SK-N-SH (cell line): ENCODE measurements at regions not wholly inside any gene's neighbourhood (a gene's known extent, or its start where the extent isn't known, plus 50 kb on each side); places are given as distances from the start of the nearest gene placed in this dataset.
"Not testable (repeated sequence)": the region's sequence is repeated elsewhere in the genome, so short reads cannot be mapped to it uniquely, and the experiment has no call there.

Source experiments
- EP300 ChIP-seq, 2 experiments: IDR thresholded peaks; 2 replicates each; pipeline versions ENCODE4 v1.4.0 to v1.6.1; 2012; ENCODE audit warnings: borderline replicate concordance in 1 of 2, low read depth in 1 of 2, low read length in 1 of 2
- SMC3 ChIP-seq: IDR thresholded peaks from 2 replicates; pipeline ENCODE4 v1.6.1; 2012; ENCODE audit warnings: low read depth, low read length, improper control_type of control experiment
- TF ChIP-seq, protein P1 (sequence below): IDR thresholded peaks from 2 replicates; pipeline ENCODE4 v1.4.0; 2012; ENCODE audit warnings: low read depth, borderline replicate concordance

GRCh38 chr5:94049307-94049922 is 308.0 kb upstream of the POU5F2 start:
- TF ChIP-seq, protein P1, sequence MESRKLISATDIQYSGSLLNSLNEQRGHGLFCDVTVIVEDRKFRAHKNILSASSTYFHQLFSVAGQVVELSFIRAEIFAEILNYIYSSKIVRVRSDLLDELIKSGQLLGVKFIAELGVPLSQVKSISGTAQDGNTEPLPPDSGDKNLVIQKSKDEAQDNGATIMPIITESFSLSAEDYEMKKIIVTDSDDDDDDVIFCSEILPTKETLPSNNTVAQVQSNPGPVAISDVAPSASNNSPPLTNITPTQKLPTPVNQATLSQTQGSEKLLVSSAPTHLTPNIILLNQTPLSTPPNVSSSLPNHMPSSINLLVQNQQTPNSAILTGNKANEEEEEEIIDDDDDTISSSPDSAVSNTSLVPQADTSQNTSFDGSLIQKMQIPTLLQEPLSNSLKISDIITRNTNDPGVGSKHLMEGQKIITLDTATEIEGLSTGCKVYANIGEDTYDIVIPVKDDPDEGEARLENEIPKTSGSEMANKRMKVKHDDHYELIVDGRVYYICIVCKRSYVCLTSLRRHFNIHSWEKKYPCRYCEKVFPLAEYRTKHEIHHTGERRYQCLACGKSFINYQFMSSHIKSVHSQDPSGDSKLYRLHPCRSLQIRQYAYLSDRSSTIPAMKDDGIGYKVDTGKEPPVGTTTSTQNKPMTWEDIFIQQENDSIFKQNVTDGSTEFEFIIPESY, result not testable (repeated sequence)
- not testable (repeated sequence) for TF ChIP-seq SMC3; EP300 (IDR thresholded peaks at IDR 0.05; ENCODE audit: borderline replicate concordance in 1 of 2, low read depth in 1 of 2, low read length in 1 of 2)
